Mesothelial cell of epicardium (in vitro differentiated cells): ENCODE measurements at regions not wholly inside any gene's neighbourhood (a gene's known extent, or its start where the extent isn't known, plus 50 kb on each side); places are given as distances from the start of the nearest gene placed in this dataset.

ENCODE experiments used
- DNase-seq, 2 experiments: peaks; one replicate each; pipeline ENCODE4 v3.0.0; 2021; ENCODE audit warnings: low spot score in 2 of 2; ENCODE audit not compliant: unreplicated experiment in 2 of 2
- H3K27ac Mint-ChIP-seq: 2 replicates; pipeline ENCODE4 v1.8.0; 2021; ENCODE audit warnings: mixed read lengths
- H3K27me3 Mint-ChIP-seq: 2 replicates; pipeline ENCODE4 v1.8.0; 2021; ENCODE audit warnings: low read depth, mixed read lengths
- H3K36me3 Mint-ChIP-seq: 2 replicates; pipeline ENCODE4 v1.8.0; 2021; ENCODE audit warnings: mixed read lengths
- H3K4me1 Mint-ChIP-seq: 2 replicates; pipeline ENCODE4 v1.8.0; 2021; ENCODE audit warnings: mixed read lengths
- H3K4me3 Mint-ChIP-seq: 2 replicates; pipeline ENCODE4 v1.8.0; 2021; ENCODE audit warnings: mild to moderate bottlenecking, moderate library complexity, mixed read lengths
- H3K9me3 Mint-ChIP-seq: 2 replicates; pipeline ENCODE4 v1.8.0; 2021; ENCODE audit warnings: mixed read lengths
- TF ChIP-seq, protein P1 (sequence below): fragments of 200-600 bp; sonication (generic); IDR thresholded peaks from one replicate; pipeline ENCODE4 v1.5.0; 2021; ENCODE audit warnings: antibody characterized with exemption; ENCODE audit not compliant: unreplicated experiment

DNA sequence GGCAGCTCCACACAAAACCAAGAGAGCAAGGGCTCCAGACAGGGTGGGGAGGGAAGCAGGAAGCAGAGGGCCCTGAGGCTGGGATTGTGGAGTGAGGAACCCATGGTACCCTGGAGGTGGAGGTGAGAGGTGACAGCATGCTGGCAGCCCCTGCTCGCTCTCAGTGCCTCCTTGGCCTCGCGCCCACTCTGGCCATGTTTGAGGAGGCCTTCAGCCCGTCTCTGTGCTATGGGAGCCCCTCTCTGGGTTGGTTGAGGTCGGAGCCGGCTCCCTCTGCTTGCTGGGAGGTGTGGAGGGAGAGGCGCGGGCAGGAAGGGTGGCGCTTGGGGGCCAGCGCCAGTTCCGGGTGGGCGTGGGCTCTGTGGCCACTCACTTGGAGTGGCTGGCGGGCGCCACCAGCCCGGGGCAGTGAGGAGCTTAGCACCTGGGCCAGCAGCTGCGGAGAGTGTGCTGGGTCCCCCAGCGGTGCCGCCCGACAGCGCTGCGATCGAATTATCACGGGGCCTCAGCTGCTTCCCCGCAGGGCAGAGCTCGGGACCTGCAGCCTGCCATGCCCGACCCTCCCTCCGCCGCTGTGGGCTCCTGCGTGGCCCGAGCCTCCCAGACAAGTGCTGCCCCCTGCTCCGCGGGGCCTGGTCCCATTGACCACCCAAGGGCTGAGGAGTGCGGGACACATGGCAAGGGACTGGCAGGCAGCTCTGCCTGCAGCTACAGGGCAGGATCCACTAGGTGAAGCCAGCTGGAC lies 196.0 kb downstream of the DACT1 start:
- Mint-ChIP-seq H3K4me1 (peaks cover 38% of the 10 kb centered on the region), H3K27ac (no peak overlapping the region), H3K4me3 (no peak overlapping the region), H3K9me3 (no peaks in the 10 kb centered on the region), H3K27me3 (no peaks in the 10 kb centered on the region), H3K36me3 (no peaks in the 10 kb centered on the region)
- TF ChIP-seq, protein P1, sequence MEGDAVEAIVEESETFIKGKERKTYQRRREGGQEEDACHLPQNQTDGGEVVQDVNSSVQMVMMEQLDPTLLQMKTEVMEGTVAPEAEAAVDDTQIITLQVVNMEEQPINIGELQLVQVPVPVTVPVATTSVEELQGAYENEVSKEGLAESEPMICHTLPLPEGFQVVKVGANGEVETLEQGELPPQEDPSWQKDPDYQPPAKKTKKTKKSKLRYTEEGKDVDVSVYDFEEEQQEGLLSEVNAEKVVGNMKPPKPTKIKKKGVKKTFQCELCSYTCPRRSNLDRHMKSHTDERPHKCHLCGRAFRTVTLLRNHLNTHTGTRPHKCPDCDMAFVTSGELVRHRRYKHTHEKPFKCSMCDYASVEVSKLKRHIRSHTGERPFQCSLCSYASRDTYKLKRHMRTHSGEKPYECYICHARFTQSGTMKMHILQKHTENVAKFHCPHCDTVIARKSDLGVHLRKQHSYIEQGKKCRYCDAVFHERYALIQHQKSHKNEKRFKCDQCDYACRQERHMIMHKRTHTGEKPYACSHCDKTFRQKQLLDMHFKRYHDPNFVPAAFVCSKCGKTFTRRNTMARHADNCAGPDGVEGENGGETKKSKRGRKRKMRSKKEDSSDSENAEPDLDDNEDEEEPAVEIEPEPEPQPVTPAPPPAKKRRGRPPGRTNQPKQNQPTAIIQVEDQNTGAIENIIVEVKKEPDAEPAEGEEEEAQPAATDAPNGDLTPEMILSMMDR, result no peak
- DNase-seq, result no peak

DNA sequence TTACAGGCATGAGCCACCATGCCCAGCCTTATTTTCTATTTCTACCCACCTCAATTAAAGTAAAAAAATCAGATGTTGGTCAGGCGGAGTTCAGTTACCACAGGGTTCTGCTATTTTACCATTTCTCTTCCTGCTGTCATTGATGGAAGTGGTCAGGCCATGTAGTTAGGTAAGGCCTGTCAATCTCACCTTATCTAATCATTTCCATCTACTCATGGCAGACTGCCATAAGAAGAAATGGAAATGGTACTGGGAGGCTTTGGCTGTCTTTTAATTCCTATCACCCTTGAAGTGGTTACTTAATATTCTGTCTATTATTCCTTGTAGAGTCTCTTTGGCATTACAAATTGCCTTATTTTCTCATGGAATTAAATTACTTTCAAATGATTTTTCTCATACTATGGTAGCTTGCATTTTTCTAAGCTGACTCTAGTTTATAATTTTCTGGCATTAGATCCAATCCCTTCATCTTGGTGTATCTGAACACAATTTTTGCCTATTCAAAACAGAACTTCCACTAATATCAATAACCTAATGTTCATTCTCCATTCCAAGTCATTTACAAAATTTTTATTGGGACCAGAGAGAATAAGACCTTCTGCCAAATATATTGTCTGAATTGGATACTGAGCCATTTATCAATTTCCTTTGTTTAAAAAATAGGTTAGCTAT lies 198.7 kb downstream of the DACT1 start:
- Mint-ChIP-seq H3K36me3 (no peaks in the 10 kb centered on the region), H3K9me3 (no peaks in the 10 kb centered on the region), H3K27ac (no peak overlapping the region), H3K27me3 (no peaks in the 10 kb centered on the region), H3K4me1 (peaks cover 40% of the 10 kb centered on the region), H3K4me3 (no peak overlapping the region)
- TF ChIP-seq, protein P1, result no peak
- DNase-seq, result no peak

GRCh38 chr14:58839233-58839632 lies 201.5 kb downstream of the DACT1 start:
- TF ChIP-seq, protein P1, result no peak
- H3K36me3 Mint-ChIP-seq, result no peaks in the 10 kb centered on the region
- peaks cover 36% of the 10 kb centered on the region for H3K4me1 Mint-ChIP-seq
- H3K4me3 Mint-ChIP-seq, result no peak overlapping the region
- no peaks in the 10 kb centered on the region for H3K9me3 Mint-ChIP-seq
- DNase-seq, result no peak
- no peaks in the 10 kb centered on the region for H3K27me3 Mint-ChIP-seq
- no peak overlapping the region for H3K27ac Mint-ChIP-seq

- Mint-ChIP-seq H3K4me3 (no peak overlapping the region), H3K36me3 (no peaks in the 10 kb centered on the region), H3K4me1 (peaks cover 51% of the 10 kb centered on the region), H3K27me3 (no peaks in the 10 kb centered on the region), H3K27ac (peak overlapping the region; percentile 50), H3K9me3 (no peaks in the 10 kb centered on the region)
- DNase-seq, result no peak
- TF ChIP-seq, protein P1, result no peak
These were observed 206.8 kb downstream of the DACT1 start for GRCh38 chr14:58844544-58844943.

GRCh38 chr14:58846682-58847465 lies 209.1 kb downstream of the DACT1 start:
- TF ChIP-seq, protein P1, result no peak
- Mint-ChIP-seq H3K9me3 (peaks cover 5% of the 10 kb centered on the region), H3K4me3 (no peak overlapping the region), H3K27me3 (no peaks in the 10 kb centered on the region), H3K4me1 (peaks cover 38% of the 10 kb centered on the region), H3K36me3 (peaks cover 3% of the 10 kb centered on the region), H3K27ac (no peak overlapping the region)
- no peak for DNase-seq
